ENCODE measurements at regions not wholly inside any gene's neighbourhood (a gene's known extent, or its start where the extent isn't known, plus 50 kb on each side); places are given as distances from the start of the nearest gene placed in this dataset.

DNA sequence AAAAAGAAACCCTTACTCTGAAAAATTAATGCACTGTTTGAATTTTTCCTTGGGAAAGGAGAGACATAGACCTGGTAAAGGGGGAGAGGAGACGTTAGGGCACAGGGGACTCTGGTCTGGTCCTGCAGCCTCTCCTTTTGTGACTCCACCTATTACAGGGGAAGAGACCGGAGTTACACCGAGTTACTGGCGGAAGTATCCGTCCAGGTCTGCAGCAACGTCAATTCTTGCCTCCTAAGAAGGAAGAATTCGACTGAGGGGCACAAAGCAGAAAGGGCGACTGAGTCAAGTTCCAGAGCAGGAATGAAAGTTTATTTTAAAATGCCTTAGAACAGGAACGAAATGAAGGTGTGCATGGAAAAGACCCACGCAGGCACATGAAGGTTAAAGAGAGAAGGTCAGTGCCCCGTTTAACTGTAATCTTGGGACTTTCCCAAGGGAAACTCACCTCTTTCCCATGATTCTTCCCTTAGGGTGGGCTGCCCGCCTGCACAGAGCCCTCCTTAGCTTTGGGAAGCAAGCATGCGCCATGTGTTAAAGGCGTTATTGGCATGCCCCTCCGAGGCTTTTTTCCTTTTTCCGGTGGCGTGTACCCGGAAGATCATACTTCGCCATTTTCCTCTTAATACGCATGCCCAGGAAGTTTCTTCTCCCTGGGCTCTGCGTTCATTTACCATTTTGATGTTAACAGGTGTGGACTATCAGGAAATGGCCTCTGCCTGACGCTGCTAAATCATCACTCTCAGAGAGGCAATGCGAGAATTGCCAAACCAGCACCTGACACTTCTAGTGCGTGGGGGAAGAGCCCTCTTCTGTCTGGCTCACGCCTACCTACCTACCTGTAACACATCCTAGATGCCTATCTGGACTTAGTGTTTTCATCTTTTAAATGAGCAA is 409.6 kb upstream of the PAPPA start:
- Histone ChIP-seq H3K79me2 (ENCODE audit: insufficient read depth, low read length) (no peaks in the 10 kb centered on the region), H3K4me3 (replicated peaks in 1 of 3; ENCODE audit: insufficient read depth in 1 of 3, low read depth in 2 of 3, low read length in 3 of 3) (no peak overlapping the region), H3K4me1 (ENCODE audit: insufficient read depth, low read length) (no peaks in the 10 kb centered on the region), H3K36me3 (replicated peaks in 1 of 2; ENCODE audit: control insufficient read depth in 1 of 2, insufficient read depth in 2 of 2, low read length in 2 of 2) (no peaks in the 10 kb centered on the region), H3K9me3 (ENCODE audit: low read length) (no peaks in the 10 kb centered on the region), H3K4me2 (ENCODE audit: low read depth, low read length) (no peak overlapping the region), H3K27ac (ENCODE audit: extremely low read length, insufficient read depth, low read length) (no peak overlapping the region), H3K27me3 (ENCODE audit: control insufficient read depth in 1 of 2, insufficient read depth in 2 of 2, low read length in 2 of 2) (no peaks in the 10 kb centered on the region; a peak in 1 of 5 replicates), H3K9ac (ENCODE audit: insufficient read depth, low read depth, low read length) (no peak overlapping the region), H2AFZ (ENCODE audit: low read length) (no peak overlapping the region), H4K20me1 (ENCODE audit: insufficient read depth, low read length) (no peaks in the 10 kb centered on the region)
- TF ChIP-seq GATAD1 (CRISPR knock-in tag; IDR thresholded peaks at IDR 0.05), result no peak
- TF ChIP-seq ZNF879 (CRISPR knock-in tag; IDR thresholded peaks at IDR 0.05), result no peak
- TF ChIP-seq ZNF737 (CRISPR knock-in tag; IDR thresholded peaks at IDR 0.05; ENCODE audit: borderline replicate concordance), result no peak
- TF ChIP-seq, protein P1, sequence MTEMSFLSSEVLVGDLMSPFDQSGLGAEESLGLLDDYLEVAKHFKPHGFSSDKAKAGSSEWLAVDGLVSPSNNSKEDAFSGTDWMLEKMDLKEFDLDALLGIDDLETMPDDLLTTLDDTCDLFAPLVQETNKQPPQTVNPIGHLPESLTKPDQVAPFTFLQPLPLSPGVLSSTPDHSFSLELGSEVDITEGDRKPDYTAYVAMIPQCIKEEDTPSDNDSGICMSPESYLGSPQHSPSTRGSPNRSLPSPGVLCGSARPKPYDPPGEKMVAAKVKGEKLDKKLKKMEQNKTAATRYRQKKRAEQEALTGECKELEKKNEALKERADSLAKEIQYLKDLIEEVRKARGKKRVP (CRISPR knock-in tag; IDR thresholded peaks at IDR 0.05), result no peak
- no peak for TF ChIP-seq PAX8 (CRISPR knock-in tag; IDR thresholded peaks at IDR 0.05; ENCODE audit: borderline replicate concordance)
- no peak for TF ChIP-seq ZNF503 (CRISPR knock-in tag; IDR thresholded peaks at IDR 0.05)
- no peak for TF ChIP-seq PHF8 (CRISPR knock-in tag; IDR thresholded peaks at IDR 0.05)
- TF ChIP-seq ZNF609 (CRISPR knock-in tag; IDR thresholded peaks at IDR 0.05; ENCODE audit: borderline replicate concordance), result no peak
- no peak for TF ChIP-seq CEBPZ (IDR thresholded peaks at IDR 0.05; ENCODE audit: low read length)
- no peak for TF ChIP-seq HES4 (CRISPR knock-in tag; IDR thresholded peaks at IDR 0.05; ENCODE audit: borderline replicate concordance)
- in situ Hi-C loops (cut with HindIII; ENCODE audit: extremely low pct_ligation_motif_present, low pct_unique_long_range_greater_than_20kb) (no loop called here), intact Hi-C loops (cut with micrococcal nuclease; ENCODE audit: unreplicated experiment) (no loop called here)
- ChIA-PET POLR2A (no interaction called here), CTCF (ENCODE audit: low intra/inter-chr PET ratio, low total read pairs) (no interaction called here)
- no peak for FAIRE-seq
- no peak for ATAC-seq
- no peak for DNase-seq (ENCODE audit: low spot score)
- WGBS (ENCODE audit: low lambda C conversion rate), result 32% methylated on average over 25 of the region's 25 CpGs
- BruUV-seq (replicated peaks), result no TSS peak
